A673 (cell line): ENCODE measurements at regions not wholly inside any gene's neighbourhood (a gene's known extent, or its start where the extent isn't known, plus 50 kb on each side); places are given as distances from the start of the nearest gene placed in this dataset.
"Not testable (repeated sequence)": the region's sequence is repeated elsewhere in the genome, so short reads cannot be mapped to it uniquely, and the experiment has no call there.

ENCODE experiments used
- BruUV-seq: library from RNA; stranded (reverse); fragments of 400-500 nt; replicated peaks from 2 replicates; lab custom pipeline; 2021; lab: Mats Ljungman, UMichigan
- CTCF ChIA-PET: fragments of 300-600 bp; sonication (Branson Sonifier 250); formaldehyde crosslinking; loops from one replicate; lab custom pipeline; 2022; ENCODE audit warnings: antibody characterized with exemption; lab: Charles Lee
- POLR2A ChIA-PET: fragments of 300-600 bp; sonication (Branson Sonifier 250); formaldehyde crosslinking; loops from one replicate; lab custom pipeline; 2022; ENCODE audit warnings: antibody characterized with exemption; ENCODE audit not compliant: low non-redundant PET; lab: Charles Lee
- DNase-seq: peaks from one replicate; pipeline ENCODE4 v3.0.0-alpha.2; 2015; ENCODE audit warnings: low spot score
- H3K27ac ChIP-seq: fragments of 200-600 bp; sonication (generic); 2 replicates; pipeline ENCODE4 v1.5.1; 2016; ENCODE audit warnings: mixed run types, low read depth, mild to moderate bottlenecking, mixed read lengths, antibody characterized with exemption, low read length; ENCODE audit not compliant: poor library complexity, severe bottlenecking
- H3K27me3 ChIP-seq: fragments of 200-600 bp; sonication (generic); replicated peaks from 2 replicates; pipeline ENCODE4 v1.6.1; 2017; ENCODE audit warnings: mixed run types, low read depth, mild to moderate bottlenecking, mixed read lengths, antibody characterized with exemption, low read length; ENCODE audit not compliant: insufficient read depth, poor library complexity
- H3K36me3 ChIP-seq: fragments of 200-600 bp; sonication (generic); 2 replicates; pipeline ENCODE4 v1.6.1; 2016; ENCODE audit warnings: mixed run types, mild to moderate bottlenecking, mixed read lengths, antibody characterized with exemption, low read length; ENCODE audit not compliant: insufficient read depth, poor library complexity, severe bottlenecking
- H3K4me1 ChIP-seq: fragments of 200-600 bp; sonication (generic); 2 replicates; pipeline ENCODE4 v1.6.1; 2017; ENCODE audit warnings: mixed run types, mild to moderate bottlenecking, mixed read lengths, antibody characterized with exemption, low read length; ENCODE audit not compliant: insufficient read depth, poor library complexity, severe bottlenecking
- H3K4me3 ChIP-seq: fragments of 200-600 bp; sonication (generic); 2 replicates; pipeline ENCODE4 v1.5.1; 2016; ENCODE audit warnings: low read depth, mixed run types, mild to moderate bottlenecking, mixed read lengths, low read length; ENCODE audit not compliant: poor library complexity, severe bottlenecking
- H3K9me3 ChIP-seq: fragments of 200-600 bp; sonication (generic); 2 replicates; pipeline ENCODE4 v1.6.1; 2016; ENCODE audit warnings: mixed run types, low read depth, mild to moderate bottlenecking, mixed read lengths, antibody characterized with exemption, low read length; ENCODE audit not compliant: poor library complexity, severe bottlenecking
- EZH2 ChIP-seq: fragments of 200-600 bp; sonication (generic); IDR thresholded peaks from 2 replicates; pipeline ENCODE4 v1.6.1; 2017; ENCODE audit warnings: borderline replicate concordance, low read depth, mild to moderate bottlenecking, mixed read lengths, antibody characterized with exemption, low read length; ENCODE audit not compliant: poor library complexity, severe bottlenecking
- intact Hi-C: fragments of 100-400 bp; cut with micrococcal nuclease; formaldehyde crosslinking; loops from one replicate; pipeline ENCODE4 v1.10.0; 2022; ENCODE audit not compliant: unreplicated experiment
- TF ChIP-seq, protein P1 (sequence below): fragments of 300-800, 200-600 bp; sonication (generic); conservative IDR thresholded peaks from 2 replicates; pipeline ENCODE4 v1.5.1; 2017; ENCODE audit warnings: low read depth, mild to moderate bottlenecking, antibody characterized with exemption, low read length, moderate library complexity, mixed read lengths

DNA sequence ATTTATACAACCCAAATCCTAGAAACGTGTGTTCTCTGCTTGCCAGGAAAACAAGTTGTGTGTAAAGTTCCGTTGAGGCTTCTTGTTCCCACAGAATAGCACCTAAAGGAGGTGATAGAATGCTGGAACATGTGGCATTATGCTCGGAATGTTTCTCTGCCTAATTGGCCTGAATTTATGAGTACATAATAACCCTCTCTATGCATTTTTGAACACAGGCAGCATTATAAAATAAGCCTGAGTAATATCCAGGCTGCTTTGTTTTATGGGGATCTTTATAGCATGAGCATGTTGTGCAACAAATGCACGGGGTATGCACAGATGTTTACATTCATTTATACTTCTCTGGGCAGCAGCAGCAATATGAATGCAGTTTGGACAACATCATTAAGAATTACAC is 385.7 kb downstream of the MBD2 start:
- no TSS peak for BruUV-seq
- Histone ChIP-seq H3K27me3 (no peaks in the 10 kb centered on the region), H3K4me1 (no peaks in the 10 kb centered on the region), H3K9me3 (no peaks in the 10 kb centered on the region), H3K27ac (no peak overlapping the region), H3K36me3 (no peaks in the 10 kb centered on the region), H3K4me3 (no peak overlapping the region)
- CTCF ChIA-PET = no interaction called here
- POLR2A ChIA-PET = no interaction called here
- peak; percentile 3 for DNase-seq
- no peak for TF ChIP-seq EZH2
- TF ChIP-seq, protein P1, sequence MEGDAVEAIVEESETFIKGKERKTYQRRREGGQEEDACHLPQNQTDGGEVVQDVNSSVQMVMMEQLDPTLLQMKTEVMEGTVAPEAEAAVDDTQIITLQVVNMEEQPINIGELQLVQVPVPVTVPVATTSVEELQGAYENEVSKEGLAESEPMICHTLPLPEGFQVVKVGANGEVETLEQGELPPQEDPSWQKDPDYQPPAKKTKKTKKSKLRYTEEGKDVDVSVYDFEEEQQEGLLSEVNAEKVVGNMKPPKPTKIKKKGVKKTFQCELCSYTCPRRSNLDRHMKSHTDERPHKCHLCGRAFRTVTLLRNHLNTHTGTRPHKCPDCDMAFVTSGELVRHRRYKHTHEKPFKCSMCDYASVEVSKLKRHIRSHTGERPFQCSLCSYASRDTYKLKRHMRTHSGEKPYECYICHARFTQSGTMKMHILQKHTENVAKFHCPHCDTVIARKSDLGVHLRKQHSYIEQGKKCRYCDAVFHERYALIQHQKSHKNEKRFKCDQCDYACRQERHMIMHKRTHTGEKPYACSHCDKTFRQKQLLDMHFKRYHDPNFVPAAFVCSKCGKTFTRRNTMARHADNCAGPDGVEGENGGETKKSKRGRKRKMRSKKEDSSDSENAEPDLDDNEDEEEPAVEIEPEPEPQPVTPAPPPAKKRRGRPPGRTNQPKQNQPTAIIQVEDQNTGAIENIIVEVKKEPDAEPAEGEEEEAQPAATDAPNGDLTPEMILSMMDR = no peak
- intact Hi-C loops = no loop called here

DNA sequence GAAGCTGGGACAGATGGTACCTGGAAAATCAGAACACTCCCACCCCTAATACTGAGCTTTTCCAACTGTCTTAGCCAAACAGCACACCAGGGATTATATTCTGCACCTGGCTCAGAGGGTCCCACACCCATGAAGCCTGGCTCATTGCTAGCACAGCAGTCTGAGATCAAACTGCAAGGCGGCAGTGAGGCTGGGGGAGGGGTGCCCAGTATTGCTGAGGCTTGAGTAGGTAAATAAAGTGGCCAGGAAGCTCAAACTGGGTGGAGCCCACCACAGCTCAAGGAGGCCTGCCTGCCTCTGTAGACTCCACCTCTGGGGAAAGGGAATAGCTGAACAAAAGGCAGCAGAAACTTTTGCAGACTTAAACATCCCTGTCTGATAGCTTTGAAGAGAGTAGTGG is 403.3 kb downstream of the MBD2 start:
- H3K9me3 ChIP-seq, H3K4me3 ChIP-seq, H3K27ac ChIP-seq, BruUV-seq, CTCF ChIA-PET, intact Hi-C loops, DNase-seq, H3K36me3 ChIP-seq, H3K27me3 ChIP-seq, H3K4me1 ChIP-seq, POLR2A ChIA-PET: not testable (repeated sequence)

DNA sequence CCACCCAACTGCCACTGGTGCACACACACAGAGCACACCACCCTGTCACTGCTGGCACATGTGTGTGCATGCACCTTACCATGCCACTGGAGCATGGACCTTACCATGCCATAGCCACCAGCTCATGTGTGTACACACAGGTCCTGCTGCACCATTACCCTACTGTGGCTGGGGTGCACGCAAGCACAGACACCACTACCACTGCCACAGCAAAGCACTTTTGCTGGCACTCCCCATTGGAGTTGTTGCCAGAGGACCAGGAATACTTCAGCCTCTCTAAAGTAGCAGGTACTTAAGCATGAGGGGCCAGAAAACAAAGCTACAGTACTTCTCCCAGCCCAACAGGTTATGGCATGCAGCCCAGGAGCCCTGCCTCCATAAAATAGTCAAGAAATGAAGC is 404.8 kb downstream of the MBD2 start:
- no peak overlapping the region for H3K27ac ChIP-seq
- no peaks in the 10 kb centered on the region for H3K9me3 ChIP-seq
- no peak for DNase-seq
- H3K36me3 ChIP-seq = no peaks in the 10 kb centered on the region
- H3K27me3 ChIP-seq = no peaks in the 10 kb centered on the region
- ChIA-PET CTCF (no interaction called here), POLR2A (no interaction called here)
- no TSS peak for BruUV-seq
- intact Hi-C loops = no loop called here
- no peak for TF ChIP-seq EZH2
- TF ChIP-seq, protein P1 = no peak
- H3K4me3 ChIP-seq = no peak overlapping the region
- H3K4me1 ChIP-seq = peaks cover 6% of the 10 kb centered on the region

DNA sequence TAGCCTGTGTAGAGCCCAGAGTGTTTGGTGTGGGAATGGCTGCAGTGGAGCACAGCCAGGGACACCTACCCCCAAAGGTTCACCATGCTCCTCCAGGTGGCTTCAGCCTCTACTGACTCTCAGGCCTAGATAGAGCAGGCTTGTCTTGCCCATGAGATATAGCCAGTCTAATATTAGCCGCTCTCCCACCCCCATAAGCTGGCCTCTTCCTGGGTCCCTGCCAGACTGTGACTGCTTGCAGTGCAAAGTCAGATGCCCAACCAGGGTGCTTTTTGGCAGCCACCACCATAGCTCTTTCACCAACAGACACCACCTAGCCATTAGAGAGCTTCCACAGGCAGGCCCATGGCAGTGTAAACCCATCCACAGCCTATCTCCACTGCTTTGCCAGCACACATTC is 405.3 kb downstream of the MBD2 start:
- H3K27me3 ChIP-seq = no peaks in the 10 kb centered on the region
- H3K27ac ChIP-seq = no peak overlapping the region
- no peak overlapping the region for H3K4me3 ChIP-seq
- ChIA-PET CTCF (no interaction called here), POLR2A (no interaction called here)
- no peaks in the 10 kb centered on the region for H3K36me3 ChIP-seq
- H3K4me1 ChIP-seq = peaks cover 6% of the 10 kb centered on the region
- H3K9me3 ChIP-seq = no peaks in the 10 kb centered on the region
- TF ChIP-seq, protein P1 = no peak
- no peak for TF ChIP-seq EZH2
- no TSS peak for BruUV-seq
- no peak for DNase-seq
- intact Hi-C loops = no loop called here
